GM19035 (cell line): ENCODE measurements at regions not wholly inside any gene's neighbourhood (a gene's known extent, or its start where the extent isn't known, plus 50 kb on each side); places are given as distances from the start of the nearest gene placed in this dataset.
"Not testable (repeated sequence)": the region's sequence is repeated elsewhere in the genome, so short reads cannot be mapped to it uniquely, and the experiment has no call there.

Experiments
- ATAC-seq: cut with Tn5 transposase; IDR thresholded peaks from one replicate; pipeline ENCODE4 v1.9.1; 2021; ENCODE audit not compliant: unreplicated experiment

DNA sequence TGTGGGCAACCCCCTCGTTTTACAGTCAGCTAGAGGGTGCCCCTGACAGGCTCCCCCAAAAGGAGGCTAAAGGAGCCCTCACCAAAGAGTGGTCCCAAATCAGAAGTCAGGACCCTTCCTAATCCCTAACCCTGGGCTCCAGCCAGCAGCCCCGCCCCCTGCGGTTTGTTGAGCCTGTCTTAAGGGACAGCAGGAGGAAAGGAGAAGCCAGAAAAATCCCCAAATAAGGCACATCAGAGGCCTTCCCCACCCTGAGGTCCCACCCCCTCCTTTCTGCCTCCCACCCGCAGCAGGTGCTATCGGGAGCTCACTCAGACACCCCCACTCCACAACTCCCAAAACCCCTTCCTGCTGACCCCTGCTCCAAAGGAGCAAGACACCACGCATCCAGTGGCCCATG, 127.2 kb downstream of the TNFRSF13B start:
- ATAC-seq, result not testable (repeated sequence)

- ATAC-seq, result not testable (repeated sequence)
These were observed 128.4 kb downstream of the TNFRSF13B start for GRCh38 chr17:16843511-16843910.

DNA sequence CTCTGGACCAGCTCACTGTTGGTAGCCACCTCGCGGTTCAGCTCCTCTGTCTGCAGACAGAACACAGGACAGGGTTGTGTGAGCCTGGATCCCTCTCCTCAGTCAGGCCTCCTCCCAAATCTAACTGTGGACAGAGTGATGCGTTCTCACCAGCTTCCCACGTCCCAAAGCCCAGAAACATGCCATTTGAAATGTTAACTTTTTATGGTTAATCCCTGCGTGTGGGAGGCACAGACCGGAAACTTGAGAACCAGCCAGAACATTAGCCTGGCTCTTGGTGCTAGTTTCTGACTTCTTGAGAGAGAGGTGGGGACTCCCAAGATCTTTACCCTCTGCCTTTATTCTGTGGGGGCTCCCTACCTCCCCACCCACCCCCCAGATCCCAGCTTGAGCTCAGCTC, 129.6 kb downstream of the TNFRSF13B start:
- ATAC-seq, result not testable (repeated sequence)

- not testable (repeated sequence) for ATAC-seq
These were observed 130.0 kb downstream of the TNFRSF13B start for GRCh38 chr17:16841896-16842295.

DNA sequence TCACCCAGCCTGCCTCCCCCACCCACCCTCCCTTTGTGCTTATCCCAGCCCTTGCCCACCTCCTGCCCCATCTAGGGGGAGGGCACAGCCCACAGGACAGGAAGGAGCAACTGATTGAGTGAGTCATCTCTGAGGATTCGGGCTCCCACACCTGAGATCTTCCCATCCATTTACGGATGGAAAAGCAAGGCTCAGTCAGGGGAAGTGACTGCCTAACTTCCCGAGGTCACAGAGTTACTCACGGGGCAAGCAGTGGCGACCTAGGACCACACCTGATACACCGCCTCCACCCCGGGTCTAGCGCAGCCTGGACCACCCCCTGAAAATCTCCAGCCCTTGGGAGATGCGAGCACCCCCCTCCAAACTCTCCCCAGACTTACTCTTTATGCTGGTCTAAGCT, 131.7 kb downstream of the TNFRSF13B start:
- not testable (repeated sequence) for ATAC-seq

DNA sequence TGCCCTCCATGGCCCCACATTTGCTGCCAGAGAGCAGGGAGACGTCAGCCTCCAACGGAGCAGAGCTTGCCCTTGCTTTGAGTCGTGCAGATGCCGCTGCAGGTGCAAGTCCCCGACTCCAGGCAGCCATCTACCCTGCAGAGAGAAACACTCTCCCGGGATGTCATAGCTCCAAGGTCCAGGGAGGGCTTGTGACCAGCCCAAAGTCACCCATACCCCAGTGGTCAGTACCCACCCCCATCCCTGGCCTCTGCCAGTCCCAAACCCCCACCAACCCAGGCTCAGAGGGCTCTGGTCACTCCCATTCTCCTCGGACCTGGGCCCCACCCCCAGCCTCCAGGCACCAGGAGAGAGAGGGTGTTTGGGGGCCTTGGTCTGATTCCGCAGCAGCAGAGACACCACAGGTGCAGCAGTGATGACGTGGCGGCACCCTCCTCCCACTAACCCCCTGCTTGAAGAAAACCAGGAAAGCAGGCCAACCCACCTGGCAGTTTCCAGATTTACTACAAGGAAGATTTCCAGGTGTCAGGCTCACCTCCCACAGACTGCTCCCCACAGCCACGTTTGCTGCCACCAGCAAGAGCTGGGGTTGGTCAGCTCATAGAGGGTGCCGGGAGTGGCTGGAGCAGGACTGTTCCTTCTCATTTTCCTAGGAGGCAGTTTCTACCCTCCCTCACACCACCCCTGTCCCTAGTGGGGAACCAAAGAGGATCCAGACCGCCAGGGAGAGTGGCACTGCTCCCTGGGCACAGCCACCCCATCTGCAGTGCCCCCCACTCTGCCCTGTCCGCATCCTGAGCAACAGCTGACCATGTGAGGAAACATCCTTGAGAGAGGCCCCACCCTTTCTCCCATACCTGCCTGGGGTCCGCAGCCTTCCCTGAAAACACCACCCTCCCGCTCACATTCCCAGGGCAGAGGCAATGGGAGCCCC, 132.4 kb downstream of the TNFRSF13B start:
- not testable (repeated sequence) for ATAC-seq

DNA sequence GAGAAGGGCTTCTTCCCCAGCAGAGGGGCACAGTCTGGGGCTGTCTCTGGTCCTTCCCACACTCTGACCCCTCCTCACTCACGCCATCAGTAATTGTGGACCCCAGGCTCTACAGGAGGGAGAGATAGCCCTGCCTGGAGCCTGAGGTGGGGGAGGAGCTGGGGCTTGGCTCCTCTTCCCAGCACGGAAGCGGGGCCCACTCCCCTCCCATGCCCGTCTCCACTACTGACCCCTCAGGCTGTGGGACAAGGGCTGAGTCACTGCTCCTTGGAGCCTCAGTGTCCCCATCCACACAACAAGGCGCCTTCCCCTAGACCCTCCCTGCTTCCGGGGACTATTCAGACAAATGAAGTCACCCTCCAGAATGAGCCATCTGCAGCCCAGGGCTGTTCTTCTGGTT, 133.1 kb downstream of the TNFRSF13B start:
- not testable (repeated sequence) for ATAC-seq

DNA sequence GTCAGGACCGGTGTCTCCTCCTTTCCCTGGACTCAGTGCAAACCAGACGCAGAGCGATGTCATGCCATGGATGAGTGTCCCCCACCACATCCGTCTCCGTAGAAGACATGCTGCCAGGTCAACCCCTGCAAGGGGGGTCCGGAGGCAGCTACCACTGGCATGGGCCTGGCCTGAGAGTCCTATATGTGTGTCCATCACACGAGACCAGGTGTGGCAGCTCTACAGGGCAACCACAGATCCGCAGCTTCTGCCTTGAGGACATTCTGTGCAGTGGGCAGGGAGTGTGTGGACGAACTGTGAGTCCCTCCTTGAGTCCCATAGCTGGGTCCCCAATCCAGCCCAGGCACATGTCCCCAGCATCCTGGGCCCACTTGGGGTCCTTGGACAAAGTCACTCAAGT, 133.6 kb downstream of the TNFRSF13B start:
- ATAC-seq, result not testable (repeated sequence)

DNA sequence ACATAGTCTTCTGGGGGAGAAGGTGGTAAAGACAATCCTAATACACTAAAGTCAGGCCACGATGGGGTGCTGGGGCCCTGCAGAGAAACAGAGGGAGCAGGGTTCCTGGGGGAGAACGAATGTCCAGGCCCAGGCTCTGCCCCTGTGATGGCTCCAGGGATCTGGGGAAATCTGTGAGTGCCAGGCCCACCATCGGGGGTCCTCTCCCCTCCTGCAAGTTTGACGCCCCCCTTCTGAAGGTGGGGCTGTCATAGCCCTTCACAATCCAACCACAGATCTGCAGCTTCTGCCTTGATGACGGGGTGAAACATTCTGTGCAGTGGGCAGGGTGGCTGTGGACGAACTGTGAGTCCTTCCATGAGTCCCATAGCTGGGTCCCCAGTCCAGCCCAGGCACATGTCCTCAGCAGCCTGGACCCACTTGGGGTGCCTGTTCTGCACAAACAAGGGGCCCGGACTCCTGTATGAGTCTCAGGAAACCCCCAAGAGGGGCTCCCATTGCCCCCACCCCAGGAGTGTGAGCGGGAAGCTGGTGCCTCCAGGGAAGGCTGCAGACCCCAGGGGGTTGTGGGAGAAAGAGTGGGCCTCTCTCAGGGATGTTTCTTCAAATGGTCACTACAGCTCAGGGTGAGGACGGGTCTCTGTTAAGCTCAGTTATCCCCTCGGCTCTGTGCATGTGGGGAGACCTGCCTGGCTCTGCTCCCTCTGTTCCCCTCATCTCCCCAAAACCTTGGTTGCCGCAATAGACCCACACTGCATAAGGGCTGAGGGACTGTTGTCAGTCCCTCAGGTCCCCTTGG, 134.3 kb downstream of the TNFRSF13B start:
- ATAC-seq, result not testable (repeated sequence)

DNA sequence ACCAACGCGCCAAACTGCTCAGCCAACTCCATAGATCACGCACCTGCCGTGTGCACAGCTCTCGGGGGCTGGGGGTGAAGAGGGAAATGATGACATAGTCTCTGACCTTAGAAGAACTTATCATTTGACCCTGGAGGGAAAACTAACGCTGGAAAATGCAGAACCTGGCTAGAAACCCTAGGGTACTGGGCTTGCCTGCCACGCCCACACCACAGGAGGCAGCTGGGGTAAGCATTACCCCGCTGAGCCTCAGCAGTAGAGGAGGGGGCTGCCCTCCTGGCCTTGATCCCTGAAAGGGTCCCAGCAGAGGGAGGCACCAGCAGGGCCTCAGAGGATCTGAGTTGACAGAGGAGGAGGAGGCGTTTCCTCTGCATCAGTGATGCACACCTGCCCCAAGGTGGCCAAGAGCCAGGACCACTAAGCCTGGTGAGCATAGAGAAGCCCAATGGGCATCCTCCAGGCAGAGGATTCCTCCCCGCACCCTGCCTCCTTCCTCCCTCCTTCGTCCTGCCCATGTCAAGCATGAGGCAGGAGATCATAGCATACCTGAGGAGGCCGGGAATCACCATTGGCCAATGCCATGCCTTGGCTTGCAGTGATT, 135.5 kb downstream of the TNFRSF13B start:
- ATAC-seq, result not testable (repeated sequence)

- ATAC-seq, result not testable (repeated sequence)
These were observed 138.4 kb downstream of the TNFRSF13B start for GRCh38 chr17:16833517-16833916.

GRCh38 chr17:16832853-16833252, 139.1 kb downstream of the TNFRSF13B start:
- ATAC-seq, result not testable (repeated sequence)

DNA sequence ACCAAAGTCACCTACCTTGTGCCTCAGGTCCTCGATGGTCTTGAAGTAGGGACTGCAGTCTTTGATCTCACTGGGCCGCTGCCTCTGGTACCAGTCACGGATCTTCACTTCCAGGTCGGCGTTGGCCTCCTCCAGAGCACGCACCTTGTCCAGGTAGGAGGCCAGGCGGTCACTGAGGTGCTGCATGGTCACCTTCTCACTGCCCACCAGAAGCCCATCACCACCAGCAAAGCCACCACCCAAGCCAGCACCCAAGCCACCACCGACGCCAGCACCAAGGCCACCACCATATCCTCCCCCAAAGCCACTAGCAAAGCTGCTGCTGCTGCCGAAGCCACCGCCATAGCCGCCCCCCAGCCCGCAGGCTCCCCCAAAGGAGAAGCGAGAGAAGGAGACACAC, 139.7 kb downstream of the TNFRSF13B start:
- not testable (repeated sequence) for ATAC-seq

GRCh38 chr17:16830770-16831169, 140.7 kb downstream of the CCDC144A start:
- ATAC-seq, result not testable (repeated sequence)

DNA sequence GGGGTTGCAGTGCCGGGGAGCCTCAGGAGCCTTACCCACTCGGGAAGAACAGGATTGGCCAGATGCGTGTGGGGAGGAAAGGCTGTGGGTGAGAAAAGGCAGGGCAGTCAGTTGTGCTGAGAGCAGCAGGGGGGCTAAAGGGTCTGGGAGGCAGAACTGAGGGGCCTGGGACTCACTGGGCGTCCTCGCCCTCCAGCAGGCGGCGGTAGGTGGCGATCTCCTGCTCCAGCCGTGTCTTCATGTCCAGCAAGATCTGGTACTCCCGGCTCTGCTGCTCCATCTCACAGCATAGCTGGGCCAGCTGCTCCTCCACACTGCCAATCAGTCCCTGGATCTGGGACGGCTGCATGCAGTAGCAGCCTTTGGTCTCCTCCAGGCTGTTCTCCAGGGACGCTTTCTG, 140.2 kb downstream of the CCDC144A start:
- ATAC-seq, result not testable (repeated sequence)
